ENCODE measurements at regions not wholly inside any gene's neighbourhood (a gene's known extent, or its start where the extent isn't known, plus 50 kb on each side); places are given as distances from the start of the nearest gene placed in this dataset.
"Not testable (repeated sequence)": the region's sequence is repeated elsewhere in the genome, so short reads cannot be mapped to it uniquely, and the experiment has no call there.

GRCh38 chrX:41003506-41004270 is 81.6 kb upstream of the USP9X start:
- Histone ChIP-seq H3K4me1 (ENCODE audit: insufficient read depth, low read length) (no peaks in the 10 kb centered on the region), H3K4me3 (ENCODE audit: low read length) (no peak overlapping the region), H3K9me3 (ENCODE audit: low read length) (no peaks in the 10 kb centered on the region), H3K27me3 (ENCODE audit: insufficient read depth, low read length, poor library complexity, severe bottlenecking) (no peaks in the 10 kb centered on the region), H3K36me3 (ENCODE audit: insufficient read depth, low read length) (no peaks in the 10 kb centered on the region), H3K27ac (ENCODE audit: low read depth, low read length) (no peak overlapping the region)
- no peak for DNase-seq
- peaks cover 4 to 7% (median 5%) of the 10 kb centered on the region in 3 donors for H3K4me1 Mint-ChIP-seq
- H3K4me3 Mint-ChIP-seq, result no peak overlapping the region
- H3K36me3 Mint-ChIP-seq, result peaks cover 0 to 2% (median 0%) of the 10 kb centered on the region in 3 donors
- peak overlapping the region in 1 of 8 donors; percentile 28 for H3K27ac Mint-ChIP-seq
- ChIA-PET CTCF (no interaction called here), POLR2A (no interaction called here)
- peaks cover 0 to 20% of the 10 kb centered on the region in 2 donors for H3K27me3 Mint-ChIP-seq
- H3K9me3 Mint-ChIP-seq, result no peaks in the 10 kb centered on the region

GRCh38 chrX:41005445-41005992 is 79.7 kb upstream of the USP9X start:
- no peaks in the 10 kb centered on the region for H3K9me3 Mint-ChIP-seq
- peak overlapping the region in 1 of 8 donors; percentile 80 for H3K27ac Mint-ChIP-seq

GRCh38 chrX:41009850-41010846 is 75.1 kb upstream of the USP9X start:
- no peaks in the 10 kb centered on the region for H3K27me3 ChIP-seq (ENCODE audit: insufficient read depth, low read length, poor library complexity, severe bottlenecking)
- peaks cover 5% of the 10 kb centered on the region for H3K4me1 ChIP-seq (ENCODE audit: insufficient read depth, low read length)
- H3K27ac ChIP-seq (ENCODE audit: low read depth, low read length), result peak overlapping the region; percentile 51
- DNase-seq, result peak; percentile 2 to 60 (median 45)
- H3K9me3 ChIP-seq (ENCODE audit: low read length), result no peaks in the 10 kb centered on the region
- Mint-ChIP-seq H3K27me3 (peaks cover 0 to 20% of the 10 kb centered on the region in 2 donors), H3K4me3 (peak overlapping the region; percentile 39 to 81 (median 79)), H3K4me1 (peaks cover 13 to 18% (median 18%) of the 10 kb centered on the region in 3 donors), H3K9me3 (no peaks in the 10 kb centered on the region), H3K36me3 (peaks cover 0 to 2% (median 0%) of the 10 kb centered on the region in 3 donors), H3K27ac (peak overlapping the region; percentile 20 to 87 (median 80))
- ChIA-PET CTCF (interaction anchor here (0.6 to 1.7 kb wide), 3 partner anchors 16 to 133 kb away, joined by 3 to 5 read pairs (median 3); no protein-coding TSS in a partner anchor), POLR2A (interaction anchor here (0.6 to 1.5 kb wide), 3 partner anchors 68 to 76 kb away, joined by 4 to 7 read pairs (median 6); partner anchors contain the start of gene USP9X)
- peak overlapping the region; percentile 66 for H3K4me3 ChIP-seq (ENCODE audit: low read length)
- no peaks in the 10 kb centered on the region for H3K36me3 ChIP-seq (ENCODE audit: insufficient read depth, low read length)

More at GRCh38 chrX:41005445-41005992, 79.7 kb upstream of the USP9X start:
- Histone ChIP-seq H3K4me3 (ENCODE audit: low read length) (no peak overlapping the region), H3K27ac (ENCODE audit: low read depth, low read length) (no peak overlapping the region), H3K9me3 (ENCODE audit: low read length) (no peaks in the 10 kb centered on the region), H3K27me3 (ENCODE audit: insufficient read depth, low read length, poor library complexity, severe bottlenecking) (no peaks in the 10 kb centered on the region), H3K4me1 (ENCODE audit: insufficient read depth, low read length) (peaks cover 2% of the 10 kb centered on the region), H3K36me3 (ENCODE audit: insufficient read depth, low read length) (no peaks in the 10 kb centered on the region)
- DNase-seq, result no peak
- POLR2A ChIA-PET, result no interaction called here
- CTCF ChIA-PET, result no interaction called here
- Mint-ChIP-seq H3K36me3 (peaks cover 0 to 2% (median 0%) of the 10 kb centered on the region in 3 donors), H3K4me3 (no peak overlapping the region), H3K27me3 (peaks cover 0 to 23% of the 10 kb centered on the region in 2 donors), H3K4me1 (peaks cover 9 to 14% (median 14%) of the 10 kb centered on the region in 3 donors)

- ChIA-PET POLR2A (no interaction called here), CTCF (no interaction called here)
- Mint-ChIP-seq H3K36me3 (no peaks in the 10 kb centered on the region), H3K27ac (no peak overlapping the region), H3K4me3 (no peak overlapping the region), H3K27me3 (peaks cover 0 to 20% of the 10 kb centered on the region in 2 donors), H3K4me1 (peaks cover 7 to 11% (median 9%) of the 10 kb centered on the region in 3 donors), H3K9me3 (no peaks in the 10 kb centered on the region)
- H3K4me1 ChIP-seq (ENCODE audit: insufficient read depth, low read length), result peaks cover 5% of the 10 kb centered on the region
- no peak overlapping the region for H3K4me3 ChIP-seq (ENCODE audit: low read length)
- no peaks in the 10 kb centered on the region for H3K36me3 ChIP-seq (ENCODE audit: insufficient read depth, low read length)
- H3K27me3 ChIP-seq (ENCODE audit: insufficient read depth, low read length, poor library complexity, severe bottlenecking), result no peaks in the 10 kb centered on the region
- H3K27ac ChIP-seq (ENCODE audit: low read depth, low read length), result no peak overlapping the region
- no peak for DNase-seq
- no peaks in the 10 kb centered on the region for H3K9me3 ChIP-seq (ENCODE audit: low read length)
These were observed 70.4 kb upstream of the USP9X start for GRCh38 chrX:41014776-41015360.

GRCh38 chrX:41017785-41018184 is 67.5 kb upstream of the USP9X start:
- H3K27me3 ChIP-seq (ENCODE audit: insufficient read depth, low read length, poor library complexity, severe bottlenecking); POLR2A ChIA-PET; DNase-seq; H3K27ac Mint-ChIP-seq; H3K36me3 ChIP-seq (ENCODE audit: insufficient read depth, low read length); H3K4me1 Mint-ChIP-seq; H3K27ac ChIP-seq (ENCODE audit: low read depth, low read length); H3K36me3 Mint-ChIP-seq; H3K9me3 ChIP-seq (ENCODE audit: low read length); H3K9me3 Mint-ChIP-seq; H3K4me1 ChIP-seq (ENCODE audit: insufficient read depth, low read length); CTCF ChIA-PET; H3K4me3 Mint-ChIP-seq; H3K4me3 ChIP-seq (ENCODE audit: low read length): not testable (repeated sequence)
- H3K27me3 Mint-ChIP-seq, result peaks cover 0 to 20% of the 10 kb centered on the region in 2 donors

GRCh38 chrX:41018391-41019040 is 66.7 kb upstream of the USP9X start:
- H3K27me3 ChIP-seq (ENCODE audit: insufficient read depth, low read length, poor library complexity, severe bottlenecking); H3K36me3 ChIP-seq (ENCODE audit: insufficient read depth, low read length); H3K4me3 Mint-ChIP-seq; H3K36me3 Mint-ChIP-seq; H3K4me1 ChIP-seq (ENCODE audit: insufficient read depth, low read length); CTCF ChIA-PET; H3K27ac ChIP-seq (ENCODE audit: low read depth, low read length); DNase-seq; H3K9me3 ChIP-seq (ENCODE audit: low read length); H3K4me1 Mint-ChIP-seq; H3K9me3 Mint-ChIP-seq; H3K27ac Mint-ChIP-seq; POLR2A ChIA-PET; H3K4me3 ChIP-seq (ENCODE audit: low read length): not testable (repeated sequence)
- H3K27me3 Mint-ChIP-seq, result peaks cover 0 to 20% of the 10 kb centered on the region in 2 donors

- no peaks in the 10 kb centered on the region for H3K36me3 ChIP-seq (ENCODE audit: insufficient read depth, low read length)
- Mint-ChIP-seq H3K27ac (no peak overlapping the region), H3K36me3 (no peaks in the 10 kb centered on the region), H3K4me3 (no peak overlapping the region), H3K9me3 (peaks cover 0 to 3% (median 0%) of the 10 kb centered on the region in 5 donors), H3K27me3 (peaks cover 0 to 20% of the 10 kb centered on the region in 2 donors), H3K4me1 (no peaks in the 10 kb centered on the region)
- no peaks in the 10 kb centered on the region for H3K4me1 ChIP-seq (ENCODE audit: insufficient read depth, low read length)
- ChIA-PET CTCF (no interaction called here), POLR2A (no interaction called here)
- no peak for DNase-seq
- no peaks in the 10 kb centered on the region for H3K27me3 ChIP-seq (ENCODE audit: insufficient read depth, low read length, poor library complexity, severe bottlenecking)
- no peaks in the 10 kb centered on the region for H3K9me3 ChIP-seq (ENCODE audit: low read length)
- H3K27ac ChIP-seq (ENCODE audit: low read depth, low read length), result no peak overlapping the region
- H3K4me3 ChIP-seq (ENCODE audit: low read length), result no peak overlapping the region
These were observed 66.2 kb upstream of the USP9X start for GRCh38 chrX:41019041-41019392.
